HepG2 (cell line): ENCODE measurements at regions not wholly inside any gene's neighbourhood (a gene's known extent, or its start where the extent isn't known, plus 50 kb on each side); places are given as distances from the start of the nearest gene placed in this dataset.

Experiments
- ATAC-seq: fragments of 200-7000 bp; cut with Tn5 transposase; 3 replicates; pipeline ENCODE4 v1.9.1; 2020; ENCODE audit warnings: mild to moderate bottlenecking, moderate library complexity
- BruUV-seq: library from RNA; stranded (reverse); fragments of 400-500 nt; replicated peaks from 2 replicates; lab custom pipeline; 2021; lab: Mats Ljungman, UMichigan
- CTCF ChIA-PET: fragments of 300-600 bp; formaldehyde crosslinking; extraction: SDS; loops from one replicate; lab custom pipeline; 2021; ENCODE audit warnings: low total read pairs, inconsistent platforms, low intra/inter-chr PET ratio; lab: Yijun Ruan, JAX
- POLR2A ChIA-PET: fragments of 350-600 bp; sonication (Branson Sonifier 250); formaldehyde crosslinking; loops from one replicate; lab custom pipeline; 2020; ENCODE audit warnings: antibody characterized with exemption, inconsistent platforms; lab: Yijun Ruan, JAX
- DNase-seq: peaks from one replicate; pipeline ENCODE4 v3.0.0-alpha.2; 2015; ENCODE audit warnings: low spot score
- FAIRE-seq: peaks from 3 replicates; lab custom pipeline; 2011; peaks lifted over from hg19 to GRCh38; lab: Jason Lieb, UNC
- H2AFZ ChIP-seq: one replicate; pipeline ENCODE4 v1.6.1; 2011; ENCODE audit warnings: low read length, inconsistent platforms
- H3K27ac ChIP-seq: fragments of 300-600 bp; 3 replicates; pipeline ENCODE4 v1.8.0; 2011; ENCODE audit warnings: mixed run types, mild to moderate bottlenecking, mixed read lengths, low read length, inconsistent platforms; ENCODE audit not compliant: insufficient read depth; ENCODE audit errors: extremely low read length
- H3K27me3 ChIP-seq, 2 experiments: fragments of 200-600 bp in 1 of 2; 2 replicates in 1 of 2; 3 replicates in 1 of 2; pipeline versions ENCODE4 v1.6.0 to v1.8.0; 2011; ENCODE audit warnings: low read length in 2 of 2, mild to moderate bottlenecking in 2 of 2, moderate library complexity in 2 of 2, inconsistent platforms in 1 of 2; ENCODE audit not compliant: insufficient read depth in 2 of 2, control insufficient read depth in 1 of 2
- H3K36me3 ChIP-seq, 2 experiments: fragments of 200-600 bp in 1 of 2; replicated peaks in 1 of 2; 2 replicates in 1 of 2; 3 replicates in 1 of 2; pipeline versions ENCODE4 v1.5.1 to v1.8.0; 2011; ENCODE audit warnings: low read length in 2 of 2, inconsistent platforms in 1 of 2; ENCODE audit not compliant: insufficient read depth in 2 of 2, control insufficient read depth in 1 of 2
- H3K4me1 ChIP-seq: 2 replicates; pipeline ENCODE4 v1.5.1; 2012; ENCODE audit warnings: low read length, inconsistent platforms; ENCODE audit not compliant: insufficient read depth
- H3K4me2 ChIP-seq: 2 replicates; pipeline ENCODE4 v1.6.0; 2011; ENCODE audit warnings: low read depth, low read length, inconsistent platforms
- H3K4me3 ChIP-seq, 3 experiments: fragments of 200-600 bp in 1 of 3; sonication (generic), shearing (Covaris generic) in 1 of 3; replicated peaks in 1 of 3; 2 replicates each; pipeline ENCODE4 v1.5.1; 2011 to 2016; ENCODE audit warnings: low read length in 3 of 3, inconsistent platforms in 2 of 3, low read depth in 2 of 3, mild to moderate bottlenecking in 2 of 3, control low read depth in 1 of 3, mixed read lengths in 1 of 3; ENCODE audit not compliant: insufficient read depth in 1 of 3
- H3K79me2 ChIP-seq: one replicate; pipeline ENCODE4 v1.6.1; 2011; ENCODE audit warnings: low read length, inconsistent platforms; ENCODE audit not compliant: insufficient read depth
- H3K9ac ChIP-seq: 2 replicates; pipeline ENCODE4 v1.6.0; 2011; ENCODE audit warnings: mild to moderate bottlenecking, low read depth, low read length, inconsistent platforms; ENCODE audit not compliant: insufficient read depth
- H3K9me3 ChIP-seq: 2 replicates; pipeline ENCODE4 v1.5.1; 2012; ENCODE audit warnings: mild to moderate bottlenecking, low read length
- H4K20me1 ChIP-seq: 2 replicates; pipeline ENCODE4 v1.6.0; 2011; ENCODE audit warnings: inconsistent platforms, mild to moderate bottlenecking, low read length, moderate library complexity; ENCODE audit not compliant: insufficient read depth
- CENPX ChIP-seq: sonication (generic); formaldehyde crosslinking; IDR thresholded peaks from 2 replicates; pipeline ENCODE4 v1.9.0; 2021; ENCODE audit warnings: mild to moderate bottlenecking, missing genetic modification reagents, moderate library complexity
- IRF9 ChIP-seq: sonication (generic); formaldehyde crosslinking; IDR thresholded peaks from 2 replicates; pipeline ENCODE4 v1.8.0; 2022; ENCODE audit warnings: missing genetic modification reagents, mild to moderate bottlenecking, borderline replicate concordance
- RFX5 ChIP-seq: IDR thresholded peaks from 2 replicates; pipeline ENCODE4 v1.6.1; 2011; ENCODE audit warnings: low read depth, low read length, improper control_type of control experiment
- ZNF101 ChIP-seq: sonication (generic); formaldehyde crosslinking; IDR thresholded peaks from 2 replicates; pipeline ENCODE4 v1.4.0; 2020; ENCODE audit warnings: mild to moderate bottlenecking, low read depth, missing genetic modification reagents, borderline replicate concordance
- ZNF7 ChIP-seq: IDR thresholded peaks from 2 replicates; pipeline ENCODE4 v1.6.1; 2016; ENCODE audit warnings: missing biosample characterization, missing genetic modification reagents
- ZNF83 ChIP-seq: sonication (generic); formaldehyde crosslinking; IDR thresholded peaks from 2 replicates; pipeline ENCODE4 v1.4.0; 2020; ENCODE audit warnings: missing genetic modification reagents, mild to moderate bottlenecking, borderline replicate concordance
- WGBS: methylation state at CpG from one replicate; pipeline ENCODE4 v1.1.6; 2017; ENCODE audit warnings: low lambda C conversion rate; 5-methylcytosine and 5-hydroxymethylcytosine counted together
- in situ Hi-C: cut with HindIII; loops from 2 replicates; pipeline ENCODE4 v1.10.0; 2017; ENCODE audit warnings: low pct_unique_long_range_greater_than_20kb; ENCODE audit not compliant: extremely low pct_ligation_motif_present
- intact Hi-C: fragments of 100-400 bp; cut with micrococcal nuclease; formaldehyde crosslinking; loops from one replicate; pipeline ENCODE4 v1.10.0; 2022; ENCODE audit not compliant: unreplicated experiment
- TF ChIP-seq, protein P1 (sequence below): sonication (generic); formaldehyde crosslinking; IDR thresholded peaks from 2 replicates; pipeline ENCODE4 v1.8.1; 2023; ENCODE audit warnings: missing genetic modification reagents, mild to moderate bottlenecking, borderline replicate concordance
- TF ChIP-seq, protein P2 (sequence below), 2 experiments: fragments of 450-650 bp in 1 of 2; sonication (generic) in 1 of 2; formaldehyde crosslinking in 1 of 2; IDR thresholded peaks; 2 replicates each; pipeline versions ENCODE4 v1.6.1 to v1.8.0; 2016 to 2022; ENCODE audit warnings: antibody characterized with exemption in 1 of 2, mild to moderate bottlenecking in 1 of 2, missing genetic modification reagents in 1 of 2

GRCh38 chrX:116757491-116757890 is 294.7 kb upstream of the CT83 start:
- Histone ChIP-seq H3K4me1 (no peaks in the 10 kb centered on the region), H2AFZ (no peak overlapping the region), H3K9ac (no peak overlapping the region), H3K36me3 (no peaks in the 10 kb centered on the region), H3K27me3 (no peaks in the 10 kb centered on the region), H3K79me2 (no peaks in the 10 kb centered on the region), H3K9me3 (no peaks in the 10 kb centered on the region), H3K4me3 (no peak overlapping the region), H3K4me2 (no peak overlapping the region), H4K20me1 (no peaks in the 10 kb centered on the region), H3K27ac (no peak overlapping the region)
- no peak for FAIRE-seq
- BruUV-seq: no TSS peak
- intact Hi-C loops: no loop called here
- TF ChIP-seq CENPX (no peak), RFX5 (no peak), IRF9 (CRISPR knock-in tag) (no peak)
- TF ChIP-seq, protein P1, sequence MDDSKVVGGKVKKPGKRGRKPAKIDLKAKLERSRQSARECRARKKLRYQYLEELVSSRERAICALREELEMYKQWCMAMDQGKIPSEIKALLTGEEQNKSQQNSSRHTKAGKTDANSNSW (CRISPR knock-in tag): no peak
- CTCF ChIA-PET: no interaction called here
- ATAC-seq: no peak
- DNase-seq: no peak
- POLR2A ChIA-PET: no interaction called here
- in situ Hi-C loops: no loop called here

DNA sequence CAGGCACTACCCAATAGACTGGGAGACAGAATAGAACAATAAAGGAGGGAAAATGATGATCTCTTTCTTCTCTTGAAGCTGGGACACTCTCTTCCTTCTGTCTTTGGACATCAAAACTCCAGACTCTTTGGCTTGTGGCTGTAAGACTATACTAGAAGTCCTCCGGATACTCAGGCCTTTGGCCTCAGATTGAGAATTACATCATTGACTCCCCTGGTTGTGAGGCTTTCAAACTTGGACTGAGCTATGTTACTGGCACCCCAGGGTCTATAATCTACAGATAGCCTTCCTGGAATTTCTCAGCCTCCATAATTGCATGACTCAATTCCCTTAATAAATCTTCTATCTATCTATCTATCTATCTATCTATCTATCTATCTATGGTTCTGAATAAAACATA is 294.2 kb upstream of the CT83 start:
- DNase-seq (no peak), FAIRE-seq (no peak), ATAC-seq (no peak)
- Histone ChIP-seq H3K27ac (no peak overlapping the region), H3K9me3 (no peaks in the 10 kb centered on the region), H3K79me2 (no peaks in the 10 kb centered on the region), H3K27me3 (no peaks in the 10 kb centered on the region), H3K9ac (no peak overlapping the region), H2AFZ (no peak overlapping the region), H4K20me1 (no peaks in the 10 kb centered on the region), H3K4me2 (no peak overlapping the region), H3K4me1 (no peaks in the 10 kb centered on the region), H3K4me3 (no peak overlapping the region), H3K36me3 (no peaks in the 10 kb centered on the region)
- WGBS: no CpG with 5 or more reads among the region's 1 CpG
- intact Hi-C loops (no loop called here), in situ Hi-C loops (no loop called here)
- BruUV-seq: no TSS peak
- ChIA-PET CTCF (no interaction called here), POLR2A (no interaction called here)
- TF ChIP-seq ZNF83 (no peak), ZNF7 (CRISPR knock-in tag) (no peak), ZNF101 (CRISPR knock-in tag) (no peak)
- TF ChIP-seq, protein P2, sequence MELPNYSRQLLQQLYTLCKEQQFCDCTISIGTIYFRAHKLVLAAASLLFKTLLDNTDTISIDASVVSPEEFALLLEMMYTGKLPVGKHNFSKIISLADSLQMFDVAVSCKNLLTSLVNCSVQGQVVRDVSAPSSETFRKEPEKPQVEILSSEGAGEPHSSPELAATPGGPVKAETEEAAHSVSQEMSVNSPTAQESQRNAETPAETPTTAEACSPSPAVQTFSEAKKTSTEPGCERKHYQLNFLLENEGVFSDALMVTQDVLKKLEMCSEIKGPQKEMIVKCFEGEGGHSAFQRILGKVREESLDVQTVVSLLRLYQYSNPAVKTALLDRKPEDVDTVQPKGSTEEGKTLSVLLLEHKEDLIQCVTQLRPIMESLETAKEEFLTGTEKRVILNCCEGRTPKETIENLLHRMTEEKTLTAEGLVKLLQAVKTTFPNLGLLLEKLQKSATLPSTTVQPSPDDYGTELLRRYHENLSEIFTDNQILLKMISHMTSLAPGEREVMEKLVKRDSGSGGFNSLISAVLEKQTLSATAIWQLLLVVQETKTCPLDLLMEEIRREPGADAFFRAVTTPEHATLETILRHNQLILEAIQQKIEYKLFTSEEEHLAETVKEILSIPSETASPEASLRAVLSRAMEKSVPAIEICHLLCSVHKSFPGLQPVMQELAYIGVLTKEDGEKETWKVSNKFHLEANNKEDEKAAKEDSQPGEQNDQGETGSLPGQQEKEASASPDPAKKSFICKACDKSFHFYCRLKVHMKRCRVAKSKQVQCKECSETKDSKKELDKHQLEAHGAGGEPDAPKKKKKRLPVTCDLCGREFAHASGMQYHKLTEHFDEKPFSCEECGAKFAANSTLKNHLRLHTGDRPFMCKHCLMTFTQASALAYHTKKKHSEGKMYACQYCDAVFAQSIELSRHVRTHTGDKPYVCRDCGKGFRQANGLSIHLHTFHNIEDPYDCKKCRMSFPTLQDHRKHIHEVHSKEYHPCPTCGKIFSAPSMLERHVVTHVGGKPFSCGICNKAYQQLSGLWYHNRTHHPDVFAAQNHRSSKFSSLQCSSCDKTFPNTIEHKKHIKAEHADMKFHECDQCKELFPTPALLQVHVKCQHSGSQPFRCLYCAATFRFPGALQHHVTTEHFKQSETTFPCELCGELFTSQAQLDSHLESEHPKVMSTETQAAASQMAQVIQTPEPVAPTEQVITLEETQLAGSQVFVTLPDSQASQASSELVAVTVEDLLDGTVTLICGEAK (IDR thresholded peaks at IDR 0.05): no peak
- TF ChIP-seq, protein P2 (CRISPR knock-in tag; IDR thresholded peaks at IDR 0.05): no peak
